OCI-LY1 (cell line): ENCODE measurements at regions not wholly inside any gene's neighbourhood (a gene's known extent, or its start where the extent isn't known, plus 50 kb on each side); places are given as distances from the start of the nearest gene placed in this dataset.

Experiments
- H2AFZ ChIP-seq: fragments of 200-600 bp; sonication (generic), shearing (Covaris generic); 2 replicates; pipeline ENCODE4 v1.6.0; 2014; ENCODE audit warnings: antibody characterized with exemption, mild to moderate bottlenecking, low read length
- H3F3A ChIP-seq: fragments of 200-600 bp; sonication (generic), shearing (Covaris generic); 2 replicates; pipeline ENCODE4 v1.6.0; 2014; ENCODE audit warnings: mild to moderate bottlenecking, antibody characterized with exemption, low read length, moderate library complexity; ENCODE audit not compliant: insufficient read depth
- H3K27ac ChIP-seq: fragments of 200-600 bp; sonication (generic); 2 replicates; pipeline ENCODE4 v1.5.1; 2014; ENCODE audit warnings: low read length, mixed run types, mild to moderate bottlenecking, low read depth; ENCODE audit not compliant: poor library complexity, severe bottlenecking
- H3K27me3 ChIP-seq: fragments of 200-600 bp; sonication (generic); 2 replicates; pipeline ENCODE4 v1.6.0; 2014; ENCODE audit warnings: antibody characterized with exemption, mild to moderate bottlenecking, low read length, moderate library complexity; ENCODE audit not compliant: insufficient read depth
- H3K36me3 ChIP-seq: fragments of 200-600 bp; sonication (generic); 2 replicates; pipeline ENCODE4 v1.6.1; 2014; ENCODE audit warnings: mild to moderate bottlenecking, antibody characterized with exemption, low read length, moderate library complexity, mixed read lengths; ENCODE audit not compliant: insufficient read depth
- H3K4me1 ChIP-seq: fragments of 200-600 bp; sonication (generic); 2 replicates; pipeline ENCODE4 v1.5.1; 2014; ENCODE audit warnings: mild to moderate bottlenecking, low read length, moderate library complexity; ENCODE audit not compliant: insufficient read depth, severe bottlenecking
- H3K4me2 ChIP-seq: fragments of 200-600 bp; sonication (generic), shearing (Covaris generic); 2 replicates; pipeline ENCODE4 v1.6.1; 2014; ENCODE audit warnings: low read length
- H3K4me3 ChIP-seq: fragments of 200-600 bp; sonication (generic); 2 replicates; pipeline ENCODE4 v1.5.1; 2014; ENCODE audit warnings: low read length, low read depth, mild to moderate bottlenecking, mixed read lengths; ENCODE audit not compliant: poor library complexity, severe bottlenecking
- H3K79me2 ChIP-seq: fragments of 200-600 bp; shearing (Covaris generic); 2 replicates; pipeline ENCODE4 v1.6.1; 2016; ENCODE audit warnings: mixed run types, low read length, mixed read lengths; ENCODE audit not compliant: insufficient read depth
- H3K9ac ChIP-seq: fragments of 200-600 bp; sonication (generic), shearing (Covaris generic); 2 replicates; pipeline ENCODE4 v1.6.1; 2014; ENCODE audit warnings: mild to moderate bottlenecking, low read length, mixed read lengths
- H3K9me2 ChIP-seq: fragments of 200-600 bp; sonication (generic), shearing (Covaris generic); 2 replicates; pipeline ENCODE4 v1.6.1; 2014; ENCODE audit warnings: low read depth, mild to moderate bottlenecking, low read length, mixed read lengths
- H3K9me3 ChIP-seq: fragments of 200-600 bp; shearing (Covaris generic); 2 replicates; pipeline ENCODE4 v1.6.1; 2014; ENCODE audit warnings: low read length, mixed read lengths
- H4K20me1 ChIP-seq: fragments of 200-600 bp; sonication (generic), shearing (Covaris generic); 2 replicates; pipeline ENCODE4 v1.6.0; 2016; ENCODE audit warnings: mild to moderate bottlenecking, low read length; ENCODE audit not compliant: insufficient read depth
- CTCF ChIP-seq: fragments of 200-600 bp; sonication (generic), shearing (Covaris generic); IDR thresholded peaks from 2 replicates; pipeline ENCODE4 v1.5.1; 2017; ENCODE audit warnings: mild to moderate bottlenecking, antibody characterized with exemption, low read length, moderate library complexity, mixed read lengths
- EZH2 ChIP-seq: fragments of 200-600 bp; sonication (generic), shearing (Covaris generic); IDR thresholded peaks from 2 replicates; pipeline ENCODE4 v1.8.0; 2017; ENCODE audit warnings: borderline replicate concordance, mixed run types, mild to moderate bottlenecking, antibody characterized with exemption, low read length, moderate library complexity, mixed read lengths

- Histone ChIP-seq H3K4me1 (no peaks in the 10 kb centered on the region), H3K79me2 (no peaks in the 10 kb centered on the region), H4K20me1 (no peaks in the 10 kb centered on the region), H3K36me3 (no peaks in the 10 kb centered on the region), H3K27ac (no peak overlapping the region), H3K4me3 (no peak overlapping the region), H3K27me3 (no peaks in the 10 kb centered on the region), H3K4me2 (no peak overlapping the region), H2AFZ (no peak overlapping the region), H3K9me2 (no peaks in the 10 kb centered on the region), H3K9ac (no peak overlapping the region), H3K9me3 (no peaks in the 10 kb centered on the region), H3F3A (no peaks in the 10 kb centered on the region)
- TF ChIP-seq CTCF (no peak), EZH2 (no peak)
These were observed 1197.9 kb downstream of the VRK1 start for GRCh38 chr14:97995038-97995437.

GRCh38 chr14:97995531-97995930, 1198.3 kb downstream of the VRK1 start:
- H3K4me2 ChIP-seq: no peak overlapping the region
- no peak overlapping the region for H2AFZ ChIP-seq
- no peaks in the 10 kb centered on the region for H3F3A ChIP-seq
- no peaks in the 10 kb centered on the region for H3K9me3 ChIP-seq
- no peaks in the 10 kb centered on the region for H3K27me3 ChIP-seq
- no peaks in the 10 kb centered on the region for H3K4me1 ChIP-seq
- TF ChIP-seq CTCF (no peak), EZH2 (no peak)
- no peak overlapping the region for H3K27ac ChIP-seq
- no peaks in the 10 kb centered on the region for H4K20me1 ChIP-seq
- H3K9me2 ChIP-seq: no peaks in the 10 kb centered on the region
- no peaks in the 10 kb centered on the region for H3K36me3 ChIP-seq
- no peak overlapping the region for H3K9ac ChIP-seq
- H3K4me3 ChIP-seq: no peak overlapping the region
- no peaks in the 10 kb centered on the region for H3K79me2 ChIP-seq

GRCh38 chr14:98006008-98006407, 1208.8 kb downstream of the VRK1 start:
- H3K9me2 ChIP-seq: no peaks in the 10 kb centered on the region
- no peak overlapping the region for H3K4me2 ChIP-seq
- TF ChIP-seq CTCF (no peak), EZH2 (no peak)
- H4K20me1 ChIP-seq: no peaks in the 10 kb centered on the region
- H3K4me1 ChIP-seq: no peaks in the 10 kb centered on the region
- H3K36me3 ChIP-seq: no peaks in the 10 kb centered on the region
- no peak overlapping the region for H3K9ac ChIP-seq
- no peak overlapping the region for H3K27ac ChIP-seq
- H3K79me2 ChIP-seq: no peaks in the 10 kb centered on the region
- no peaks in the 10 kb centered on the region for H3F3A ChIP-seq
- H3K9me3 ChIP-seq: no peaks in the 10 kb centered on the region
- no peaks in the 10 kb centered on the region for H3K27me3 ChIP-seq
- no peak overlapping the region for H3K4me3 ChIP-seq
- H2AFZ ChIP-seq: no peak overlapping the region
